H1 (cell line): ENCODE measurements at regions not wholly inside any gene's neighbourhood (a gene's known extent, or its start where the extent isn't known, plus 50 kb on each side); places are given as distances from the start of the nearest gene placed in this dataset.

ENCODE experiments used
- BCL11A ChIP-seq, 2 experiments: IDR thresholded peaks; one replicate each; pipeline ENCODE4 v1.6.1; 2011; ENCODE audit warnings: low read depth in 2 of 2, low read length in 2 of 2, mild to moderate bottlenecking in 2 of 2
- CBX8 ChIP-seq: fragments of 300-800, 300-1000 bp; sonication (generic); IDR thresholded peaks from 2 replicates; pipeline ENCODE4 v1.7.1; 2016; ENCODE audit warnings: low read depth, low read length, borderline replicate concordance
- EP300 ChIP-seq, 2 experiments: IDR thresholded peaks; 1 replicate in 1 of 2; 2 replicates in 1 of 2; pipeline ENCODE4 v1.6.1; 2011 to 2012; ENCODE audit warnings: low read depth in 2 of 2, low read length in 2 of 2, mild to moderate bottlenecking in 2 of 2, borderline replicate concordance in 1 of 2, inconsistent platforms in 1 of 2, moderate library complexity in 1 of 2
- EZH2 ChIP-seq: fragments of 200-600 bp; sonication (generic); IDR thresholded peaks from 2 replicates; pipeline ENCODE4 v1.7.1; 2012; ENCODE audit warnings: low read depth, mild to moderate bottlenecking, moderate library complexity, low read length, inconsistent platforms; ENCODE audit not compliant: severe bottlenecking
- HDAC2 ChIP-seq, 2 experiments: fragments of 300-600 bp in 1 of 2; sonication (generic) in 1 of 2; IDR thresholded peaks; 2 replicates each; pipeline ENCODE4 v1.6.1; 2011 to 2012; ENCODE audit warnings: low read depth in 2 of 2, low read length in 2 of 2, mild to moderate bottlenecking in 2 of 2, moderate library complexity in 2 of 2, borderline replicate concordance in 1 of 2, inconsistent platforms in 1 of 2
- POLR2A ChIP-seq, 2 experiments: IDR thresholded peaks; 1 replicate in 1 of 2; 2 replicates in 1 of 2; pipeline ENCODE4 v1.6.1; 2011; ENCODE audit warnings: low read depth in 2 of 2, low read length in 2 of 2, mild to moderate bottlenecking in 2 of 2; ENCODE audit errors: control extremely low read depth in 1 of 2
- POLR2AphosphoS5 ChIP-seq: IDR thresholded peaks from 2 replicates; pipeline ENCODE4 v1.6.1; 2011; ENCODE audit warnings: low read depth, low read length
- RNF2 ChIP-seq: fragments of 200-900, 300-1000 bp; sonication (generic); IDR thresholded peaks from 2 replicates; pipeline ENCODE4 v1.7.1; 2016; ENCODE audit warnings: borderline replicate concordance, low read depth, mild to moderate bottlenecking, antibody characterized with exemption, low read length; ENCODE audit not compliant: poor library complexity, severe bottlenecking; ENCODE audit errors: missing control alignments
- TEAD4 ChIP-seq: IDR thresholded peaks from 2 replicates; pipeline ENCODE4 v1.6.1; 2012; ENCODE audit warnings: low read depth, low read length, inconsistent platforms, mixed read lengths
- TF ChIP-seq, protein P1 (sequence below): IDR thresholded peaks from 2 replicates; pipeline ENCODE4 v1.6.1; 2012; ENCODE audit warnings: inconsistent platforms
- TF ChIP-seq, protein P2 (sequence below), 3 experiments: IDR thresholded peaks; 1 replicate in 2 of 3; 2 replicates in 1 of 3; pipeline versions ENCODE4 v1.5.1 to v1.6.1; 2011; ENCODE audit warnings: low read length in 3 of 3, mild to moderate bottlenecking in 3 of 3, inconsistent platforms in 2 of 3, low read depth in 1 of 3, moderate library complexity in 1 of 3; ENCODE audit not compliant: insufficient read depth in 1 of 3; ENCODE audit errors: control extremely low read depth in 1 of 3

DNA sequence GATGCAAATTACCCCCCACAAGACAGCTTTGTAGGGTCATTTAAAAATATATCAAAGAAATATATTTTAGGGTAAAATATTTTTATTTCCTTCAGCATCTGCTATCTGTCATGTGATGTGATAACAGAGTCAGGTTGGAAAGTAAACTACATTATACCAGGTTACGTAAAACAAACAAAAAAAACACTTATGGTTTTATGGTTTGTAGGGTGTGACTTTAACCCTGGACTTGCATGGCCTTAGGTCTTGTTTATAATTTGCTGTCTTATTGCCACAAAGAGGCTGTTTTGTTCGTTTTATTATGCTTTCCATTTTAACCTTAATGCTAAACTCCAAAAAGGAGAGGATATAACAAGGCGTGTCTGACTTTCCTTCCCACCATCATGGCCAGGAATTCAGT, 244.5 kb upstream of the MME start:
- no peak for TF ChIP-seq BCL11A (IDR thresholded peaks at IDR 0.05; ENCODE audit: low read depth in 2 of 2, low read length in 2 of 2)
- no peak for TF ChIP-seq POLR2A (IDR thresholded peaks at IDR 0.05; ENCODE audit: control extremely low read depth in 1 of 2, low read depth in 2 of 2, low read length in 2 of 2)
- TF ChIP-seq, protein P1, sequence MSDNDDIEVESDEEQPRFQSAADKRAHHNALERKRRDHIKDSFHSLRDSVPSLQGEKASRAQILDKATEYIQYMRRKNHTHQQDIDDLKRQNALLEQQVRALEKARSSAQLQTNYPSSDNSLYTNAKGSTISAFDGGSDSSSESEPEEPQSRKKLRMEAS, result no peak
- TF ChIP-seq EZH2, result no peak
- TF ChIP-seq, protein P2, sequence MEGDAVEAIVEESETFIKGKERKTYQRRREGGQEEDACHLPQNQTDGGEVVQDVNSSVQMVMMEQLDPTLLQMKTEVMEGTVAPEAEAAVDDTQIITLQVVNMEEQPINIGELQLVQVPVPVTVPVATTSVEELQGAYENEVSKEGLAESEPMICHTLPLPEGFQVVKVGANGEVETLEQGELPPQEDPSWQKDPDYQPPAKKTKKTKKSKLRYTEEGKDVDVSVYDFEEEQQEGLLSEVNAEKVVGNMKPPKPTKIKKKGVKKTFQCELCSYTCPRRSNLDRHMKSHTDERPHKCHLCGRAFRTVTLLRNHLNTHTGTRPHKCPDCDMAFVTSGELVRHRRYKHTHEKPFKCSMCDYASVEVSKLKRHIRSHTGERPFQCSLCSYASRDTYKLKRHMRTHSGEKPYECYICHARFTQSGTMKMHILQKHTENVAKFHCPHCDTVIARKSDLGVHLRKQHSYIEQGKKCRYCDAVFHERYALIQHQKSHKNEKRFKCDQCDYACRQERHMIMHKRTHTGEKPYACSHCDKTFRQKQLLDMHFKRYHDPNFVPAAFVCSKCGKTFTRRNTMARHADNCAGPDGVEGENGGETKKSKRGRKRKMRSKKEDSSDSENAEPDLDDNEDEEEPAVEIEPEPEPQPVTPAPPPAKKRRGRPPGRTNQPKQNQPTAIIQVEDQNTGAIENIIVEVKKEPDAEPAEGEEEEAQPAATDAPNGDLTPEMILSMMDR (IDR thresholded peaks at IDR 0.05; ENCODE audit: control extremely low read depth in 1 of 3, insufficient read depth in 1 of 3, low read depth in 1 of 3, low read length in 3 of 3), result no peak
- no peak for TF ChIP-seq RNF2
- TF ChIP-seq HDAC2 (IDR thresholded peaks at IDR 0.05; ENCODE audit: borderline replicate concordance in 1 of 2, low read depth in 2 of 2, low read length in 2 of 2), result no peak
- no peak for TF ChIP-seq EP300 (IDR thresholded peaks at IDR 0.05; ENCODE audit: borderline replicate concordance in 1 of 2, low read depth in 2 of 2, low read length in 2 of 2)
- TF ChIP-seq TEAD4, result no peak
- TF ChIP-seq POLR2AphosphoS5, result no peak
- TF ChIP-seq CBX8, result no peak
